Endothelial cell of umbilical vein (primary cell): ENCODE measurements at regions not wholly inside any gene's neighbourhood (a gene's known extent, or its start where the extent isn't known, plus 50 kb on each side); places are given as distances from the start of the nearest gene placed in this dataset.

ENCODE experiments used
- BruUV-seq: library from RNA; stranded (reverse); fragments of 400-500 nt; replicated peaks from 2 replicates; lab custom pipeline; 2021; lab: Mats Ljungman, UMichigan
- CTCF ChIA-PET: fragments of 300-600, 350-600 bp; sonication (Branson Sonifier 250); formaldehyde crosslinking; loops from one replicate; lab custom pipeline; 2021; ENCODE audit warnings: antibody characterized with exemption, inconsistent platforms; lab: Charles Lee
- POLR2A ChIA-PET: fragments of 300-600, 350-600 bp; sonication (Branson Sonifier 250); formaldehyde crosslinking; loops from one replicate; lab custom pipeline; 2021; ENCODE audit warnings: antibody characterized with exemption, inconsistent platforms; lab: Charles Lee
- DNase-seq: peaks from one replicate; pipeline ENCODE4 v3.0.0-alpha.2; 2011; ENCODE audit warnings: low read depth, low spot score
- FAIRE-seq: peaks from 2 replicates; lab custom pipeline; 2011; peaks lifted over from hg19 to GRCh38; lab: Jason Lieb, UNC
- H2AFZ ChIP-seq: 2 replicates; pipeline ENCODE4 v1.6.0; 2012; ENCODE audit warnings: low read depth, low read length, control low read depth, inconsistent platforms
- H3K27ac ChIP-seq: 2 replicates; pipeline ENCODE4 v1.5.1; 2011; ENCODE audit warnings: low read depth, mild to moderate bottlenecking, control low read depth, low read length, moderate library complexity; ENCODE audit not compliant: insufficient read depth
- H3K27me3 ChIP-seq, 2 experiments: 2 replicates each; pipeline versions ENCODE4 v1.6.0 to v1.6.1; 2011; ENCODE audit warnings: low read length in 2 of 2, mixed read lengths in 1 of 2; ENCODE audit not compliant: control insufficient read depth in 2 of 2, insufficient read depth in 2 of 2
- H3K36me3 ChIP-seq, 2 experiments: 2 replicates in 1 of 2; 3 replicates in 1 of 2; pipeline ENCODE4 v1.5.1; 2011; ENCODE audit warnings: low read length in 2 of 2, mild to moderate bottlenecking in 1 of 2, moderate library complexity in 1 of 2; ENCODE audit not compliant: control insufficient read depth in 2 of 2, insufficient read depth in 2 of 2; ENCODE audit errors: extremely low read depth in 1 of 2
- H3K4me1 ChIP-seq: 3 replicates; pipeline ENCODE4 v1.5.1; 2011; ENCODE audit warnings: mild to moderate bottlenecking, low read length; ENCODE audit not compliant: control insufficient read depth, insufficient read depth; ENCODE audit errors: extremely low read depth
- H3K4me2 ChIP-seq: 2 replicates; pipeline ENCODE4 v1.6.1; 2011; ENCODE audit warnings: low read length, control low read depth, mixed read lengths; ENCODE audit not compliant: insufficient read depth
- H3K4me3 ChIP-seq, 3 experiments: fragments of 200-600 bp in 1 of 3; sonication (generic), shearing (Covaris generic) in 1 of 3; replicated peaks in 1 of 3; 2 replicates each; pipeline ENCODE4 v1.5.1; 2011 to 2016; ENCODE audit warnings: control low read depth in 3 of 3, low read length in 3 of 3, mild to moderate bottlenecking in 2 of 3, inconsistent platforms in 1 of 3, low read depth in 1 of 3, moderate library complexity in 1 of 3; ENCODE audit not compliant: insufficient read depth in 1 of 3
- H3K79me2 ChIP-seq: 2 replicates; pipeline ENCODE4 v1.6.0; 2012; ENCODE audit warnings: low read length, inconsistent platforms; ENCODE audit not compliant: control insufficient read depth, insufficient read depth
- H3K9ac ChIP-seq: replicated peaks from 2 replicates; pipeline ENCODE3; 2011; ENCODE audit warnings: low read length, control low read depth; ENCODE audit not compliant: insufficient read depth; ENCODE audit errors: extremely low read depth
- H3K9me1 ChIP-seq: replicated peaks from 3 replicates; pipeline ENCODE4 v1.6.0; 2011; ENCODE audit warnings: mild to moderate bottlenecking, low read length; ENCODE audit not compliant: control insufficient read depth, insufficient read depth; ENCODE audit errors: extremely low read depth
- H3K9me3 ChIP-seq: replicated peaks from 2 replicates; pipeline ENCODE4 v1.5.1; 2012; ENCODE audit warnings: low read length, inconsistent platforms; ENCODE audit not compliant: control insufficient read depth, insufficient read depth
- H4K20me1 ChIP-seq: replicated peaks from 2 replicates; pipeline ENCODE3; 2011; ENCODE audit warnings: mild to moderate bottlenecking, low read length; ENCODE audit not compliant: control insufficient read depth, insufficient read depth; ENCODE audit errors: extremely low read depth
- EZH2 ChIP-seq: IDR thresholded peaks from 2 replicates; pipeline ENCODE4 v1.6.1; 2012; ENCODE audit warnings: borderline replicate concordance, low read depth, mild to moderate bottlenecking, moderate library complexity, low read length, inconsistent platforms; ENCODE audit not compliant: severe bottlenecking
- FOS ChIP-seq: IDR thresholded peaks from 2 replicates; pipeline ENCODE4 v1.6.1; 2011; ENCODE audit warnings: mild to moderate bottlenecking, low read length, moderate library complexity, borderline replicate concordance; ENCODE audit not compliant: insufficient read depth
- GATA2 ChIP-seq: IDR thresholded peaks from 2 replicates; pipeline ENCODE4 v1.7.0; 2011; ENCODE audit warnings: low read depth, mild to moderate bottlenecking, moderate library complexity, mixed read lengths, low read length; ENCODE audit not compliant: insufficient read length, insufficient read depth
- JUN ChIP-seq: IDR thresholded peaks from 2 replicates; pipeline ENCODE4 v1.6.1; 2011; ENCODE audit warnings: borderline replicate concordance, low read depth; ENCODE audit not compliant: insufficient read length, insufficient read depth
- MYC ChIP-seq: IDR thresholded peaks from one replicate; pipeline ENCODE4 v1.6.1; 2011; ENCODE audit warnings: mild to moderate bottlenecking, low read depth, low read length
- POLR2A ChIP-seq: IDR thresholded peaks from 2 replicates; pipeline ENCODE4 v1.6.1; 2012; ENCODE audit warnings: low read depth, mild to moderate bottlenecking, control low read depth, low read length
- POLR2AphosphoS5 ChIP-seq: IDR thresholded peaks from 2 replicates; pipeline ENCODE4 v1.6.1; 2012; ENCODE audit warnings: low read depth, mild to moderate bottlenecking, control low read depth, low read length, moderate library complexity; ENCODE audit not compliant: insufficient read depth
- dilution Hi-C: fragments of 300-500 bp; cut with MboI; formaldehyde crosslinking; loops from one replicate; pipeline ENCODE4 v1.15.0; 2019; ENCODE audit warnings: low sequenced_read_pairs; ENCODE audit not compliant: extremely low pct_ligation_motif_present
- intact Hi-C: fragments of 100-400 bp; cut with micrococcal nuclease; formaldehyde crosslinking; loops from one replicate; pipeline ENCODE4 v1.10.0; 2022
- TF ChIP-seq, protein P1 (sequence below), 2 donors: IDR thresholded peaks; 1 replicate in 1 of 2; 2 replicates in 1 of 2; pipeline ENCODE4 v1.5.1; 2011; ENCODE audit warnings: low read length in 2 of 2, mild to moderate bottlenecking in 2 of 2, moderate library complexity in 2 of 2, control low read depth in 1 of 2, inconsistent platforms in 1 of 2, low read depth in 1 of 2; ENCODE audit not compliant: insufficient read depth in 1 of 2; ENCODE audit errors: extremely low read depth in 1 of 2
- TF ChIP-seq, protein P2 (sequence below): IDR thresholded peaks from 2 replicates; pipeline ENCODE4 v1.6.1; 2011; ENCODE audit not compliant: insufficient read depth, insufficient read length

DNA sequence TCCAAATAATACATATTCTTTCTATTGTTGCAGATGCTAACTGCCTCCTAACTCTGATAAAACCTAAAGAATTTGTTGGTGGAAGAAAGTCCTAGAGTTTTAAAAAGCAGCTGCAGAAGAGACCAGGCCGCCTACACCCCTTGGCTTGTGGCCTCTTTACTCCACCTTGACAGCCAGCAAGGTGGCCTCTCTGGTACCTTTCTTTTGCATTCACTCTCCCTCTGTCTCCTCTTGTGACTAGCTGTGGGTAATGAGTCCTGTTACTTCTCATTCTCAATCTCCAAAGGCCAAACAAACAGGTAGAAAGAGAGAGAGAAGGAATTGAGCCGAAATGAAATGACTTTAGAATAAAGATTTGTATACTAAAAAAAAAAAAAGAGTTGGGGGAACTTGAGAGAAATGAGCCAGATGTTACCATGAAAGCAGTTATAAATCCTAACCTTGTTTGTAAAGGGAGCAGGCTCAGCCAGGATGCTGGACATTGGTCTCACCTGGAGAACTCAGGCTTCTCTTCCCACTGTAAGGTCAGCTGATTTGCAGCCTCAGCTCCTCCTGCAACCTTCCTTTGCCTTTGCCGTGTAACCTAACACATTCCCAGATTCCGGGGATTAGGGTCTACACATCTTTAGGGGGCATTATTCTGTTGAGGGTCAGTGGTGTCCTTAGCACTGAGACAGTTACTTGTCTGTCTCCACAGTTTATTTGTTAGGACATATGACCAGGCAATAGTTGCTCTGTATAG, 164.1 kb upstream of the IRF2BP2 start:
- BruUV-seq: no TSS peak
- ChIA-PET POLR2A (no interaction called here), CTCF (interaction anchor here (1.7 kb wide), 1 partner anchor 162 kb away, joined by 3 read pairs; no protein-coding TSS in a partner anchor)
- Histone ChIP-seq H3K9ac (no peak overlapping the region), H3K4me3 (no peak overlapping the region), H3K4me1 (peaks cover 12% of the 10 kb centered on the region), H3K79me2 (no peaks in the 10 kb centered on the region), H2AFZ (no peak overlapping the region), H3K27ac (no peak overlapping the region), H3K27me3 (peaks cover 2 to 7% of the 10 kb centered on the region in 2 experiments), H4K20me1 (no peaks in the 10 kb centered on the region), H3K4me2 (no peak overlapping the region), H3K9me3 (no peaks in the 10 kb centered on the region), H3K9me1 (no peaks in the 10 kb centered on the region), H3K36me3 (no peaks in the 10 kb centered on the region)
- dilution Hi-C loops (no loop called here), intact Hi-C loops (loop anchor here (2.0 to 5.0 kb wide), 4 partner anchors 68 to 301 kb away; no protein-coding TSS in a partner anchor)
- DNase-seq: no peak
- FAIRE-seq: no peak
- TF ChIP-seq, protein P1, sequence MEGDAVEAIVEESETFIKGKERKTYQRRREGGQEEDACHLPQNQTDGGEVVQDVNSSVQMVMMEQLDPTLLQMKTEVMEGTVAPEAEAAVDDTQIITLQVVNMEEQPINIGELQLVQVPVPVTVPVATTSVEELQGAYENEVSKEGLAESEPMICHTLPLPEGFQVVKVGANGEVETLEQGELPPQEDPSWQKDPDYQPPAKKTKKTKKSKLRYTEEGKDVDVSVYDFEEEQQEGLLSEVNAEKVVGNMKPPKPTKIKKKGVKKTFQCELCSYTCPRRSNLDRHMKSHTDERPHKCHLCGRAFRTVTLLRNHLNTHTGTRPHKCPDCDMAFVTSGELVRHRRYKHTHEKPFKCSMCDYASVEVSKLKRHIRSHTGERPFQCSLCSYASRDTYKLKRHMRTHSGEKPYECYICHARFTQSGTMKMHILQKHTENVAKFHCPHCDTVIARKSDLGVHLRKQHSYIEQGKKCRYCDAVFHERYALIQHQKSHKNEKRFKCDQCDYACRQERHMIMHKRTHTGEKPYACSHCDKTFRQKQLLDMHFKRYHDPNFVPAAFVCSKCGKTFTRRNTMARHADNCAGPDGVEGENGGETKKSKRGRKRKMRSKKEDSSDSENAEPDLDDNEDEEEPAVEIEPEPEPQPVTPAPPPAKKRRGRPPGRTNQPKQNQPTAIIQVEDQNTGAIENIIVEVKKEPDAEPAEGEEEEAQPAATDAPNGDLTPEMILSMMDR (IDR thresholded peaks at IDR 0.05; ENCODE audit: extremely low read depth in 1 of 2, insufficient read depth in 1 of 2, low read depth in 1 of 2, low read length in 2 of 2): no peak
- TF ChIP-seq, protein P2, sequence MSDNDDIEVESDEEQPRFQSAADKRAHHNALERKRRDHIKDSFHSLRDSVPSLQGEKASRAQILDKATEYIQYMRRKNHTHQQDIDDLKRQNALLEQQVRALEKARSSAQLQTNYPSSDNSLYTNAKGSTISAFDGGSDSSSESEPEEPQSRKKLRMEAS: no peak
- TF ChIP-seq MYC (no peak), GATA2 (no peak), JUN (no peak), FOS (no peak), POLR2AphosphoS5 (no peak), EZH2 (no peak), POLR2A (no peak)
